A549 (cell line): ENCODE measurements at regions not wholly inside any gene's neighbourhood (a gene's known extent, or its start where the extent isn't known, plus 50 kb on each side); places are given as distances from the start of the nearest gene placed in this dataset.

Experiments used
- ATAC-seq, 2 experiments: fragments of 200-7000 bp in 1 of 2; fragments of >200 bp in 1 of 2; cut with Nextera tagmentation in 1 of 2; cut with Tn5 transposase in 1 of 2; 3 replicates each; pipeline versions ENCODE4 v1.8.0 to v1.9.1; 2018 to 2020; ENCODE audit warnings: mild to moderate bottlenecking in 1 of 2, moderate library complexity in 1 of 2
- CTCF ChIA-PET: fragments of 300-600 bp; sonication (Branson Sonifier 250); formaldehyde crosslinking; extraction: SDS; loops from one replicate; lab custom pipeline; 2021; ENCODE audit warnings: antibody characterized with exemption, inconsistent platforms; lab: Yijun Ruan, JAX
- POLR2A ChIA-PET: fragments of 350-600 bp; formaldehyde crosslinking; extraction: SDS; loops from one replicate; lab custom pipeline; 2021; ENCODE audit warnings: antibody characterized with exemption, inconsistent platforms; lab: Yijun Ruan, JAX
- DNase-seq, 2 experiments: peaks; one replicate each; pipeline versions ENCODE4 v3.0.0 to v3.0.0-alpha.2; 2011 to 2016; ENCODE audit warnings: low read depth in 1 of 2, low spot score in 1 of 2
- FAIRE-seq: peaks from 2 replicates; lab custom pipeline; 2011; peaks lifted over from hg19 to GRCh38; lab: Jason Lieb, UNC
- H3K27ac ChIP-seq, 2 experiments: fragments of >200 bp; sonication (Bioruptor Twin); formaldehyde crosslinking; 3 replicates each; pipeline ENCODE4 v1.5.1; 2016 to 2017
- H3K4me1 ChIP-seq: fragments of >200 bp; sonication (Bioruptor Twin); formaldehyde crosslinking; 3 replicates; pipeline ENCODE4 v1.6.1; 2016
- H3K4me2 ChIP-seq: fragments of >200 bp; sonication (Bioruptor Twin); formaldehyde crosslinking; 3 replicates; pipeline ENCODE4 v1.6.1; 2016
- H3K4me3 ChIP-seq: fragments of >200 bp; sonication (Bioruptor Twin); formaldehyde crosslinking; 3 replicates; pipeline ENCODE4 v1.5.1; 2016
- H3K9me3 ChIP-seq: fragments of >200 bp; sonication (Bioruptor Twin); formaldehyde crosslinking; 3 replicates; pipeline ENCODE4 v1.6.1; 2016
- BHLHE40 ChIP-seq: IDR thresholded peaks from 2 replicates; pipeline ENCODE4 v1.6.1; 2012; ENCODE audit warnings: low read depth, low read length, inconsistent platforms
- CBX2 ChIP-seq: fragments of 200-600 bp; sonication (generic); IDR thresholded peaks from 2 replicates; pipeline ENCODE4 v1.6.1; 2016; ENCODE audit warnings: low read depth, mild to moderate bottlenecking, borderline replicate concordance
- CBX8 ChIP-seq: fragments of 200-600 bp; sonication (generic); IDR thresholded peaks from 2 replicates; pipeline ENCODE4 v1.6.1; 2016
- CEBPB ChIP-seq, 2 experiments: fragments of >200 bp in 1 of 2; sonication (Bioruptor Twin) in 1 of 2; formaldehyde crosslinking in 1 of 2; IDR thresholded peaks; 2 replicates each; pipeline ENCODE4 v1.6.1; 2012 to 2016
- CHD2 ChIP-seq: fragments of 150-350 bp; IDR thresholded peaks from 2 replicates; pipeline ENCODE4 v1.6.1; 2014; ENCODE audit warnings: low read length; ENCODE audit not compliant: partially characterized antibody
- E2F6 ChIP-seq: IDR thresholded peaks from 2 replicates; pipeline ENCODE4 v1.6.1; 2012; ENCODE audit warnings: low read depth, borderline replicate concordance
- EHMT2 ChIP-seq: fragments of 200-600 bp; sonication (generic); IDR thresholded peaks from 2 replicates; pipeline ENCODE4 v1.6.1; 2016; ENCODE audit warnings: antibody characterized with exemption, low read depth, mild to moderate bottlenecking, moderate library complexity
- ELK1 ChIP-seq: fragments of 150-350 bp; IDR thresholded peaks from 2 replicates; pipeline ENCODE4 v1.6.1; 2014; ENCODE audit warnings: low read depth, mild to moderate bottlenecking, low read length
- FOSB ChIP-seq: fragments of 250-450 bp; sonication (Bioruptor Pico); IDR thresholded peaks from 2 replicates; pipeline ENCODE4 v1.5.0; 2020; ENCODE audit warnings: mild to moderate bottlenecking, moderate library complexity
- FOSL2 ChIP-seq, 2 experiments: fragments of 450-650 bp in 1 of 2; fragments of >200 bp in 1 of 2; sonication (Bioruptor Twin) in 1 of 2; formaldehyde crosslinking; IDR thresholded peaks; 2 replicates each; pipeline versions ENCODE4 v1.5.0 to v1.6.1; 2016 to 2020; ENCODE audit warnings: mild to moderate bottlenecking in 1 of 2, moderate library complexity in 1 of 2
- FOXS1 ChIP-seq: fragments of 250-450 bp; sonication (Bioruptor Pico); IDR thresholded peaks from 2 replicates; pipeline ENCODE4 v1.5.0; 2020; ENCODE audit warnings: mild to moderate bottlenecking, moderate library complexity
- HOXA7 ChIP-seq: fragments of 250-450 bp; sonication (Bioruptor Pico); IDR thresholded peaks from 2 replicates; pipeline ENCODE4 v1.5.0; 2020; ENCODE audit warnings: mild to moderate bottlenecking, moderate library complexity
- HOXB5 ChIP-seq: fragments of 250-450 bp; sonication (Bioruptor Pico); IDR thresholded peaks from 2 replicates; pipeline ENCODE4 v1.5.0; 2020; ENCODE audit warnings: mild to moderate bottlenecking, moderate library complexity
- JUNB ChIP-seq: fragments of >200 bp; sonication (Bioruptor Twin); formaldehyde crosslinking; IDR thresholded peaks from 2 replicates; pipeline ENCODE4 v1.6.1; 2016
- KDM1A ChIP-seq: fragments of 200-600 bp; sonication (generic); IDR thresholded peaks from 2 replicates; pipeline ENCODE4 v1.6.1; 2016; ENCODE audit warnings: low read depth, mild to moderate bottlenecking
- KDM5A ChIP-seq: fragments of 200-600 bp; sonication (generic); IDR thresholded peaks from 2 replicates; pipeline ENCODE4 v1.6.1; 2016; ENCODE audit warnings: antibody characterized with exemption, mild to moderate bottlenecking
- MAFK ChIP-seq: fragments of 450-650 bp; IDR thresholded peaks from 2 replicates; pipeline ENCODE4 v1.6.1; 2014; ENCODE audit not compliant: partially characterized antibody
- PBX3 ChIP-seq: IDR thresholded peaks from 2 replicates; pipeline ENCODE4 v1.6.1; 2012
- PHF8 ChIP-seq: fragments of 200-600 bp; sonication (generic); IDR thresholded peaks from 2 replicates; pipeline ENCODE4 v1.6.1; 2016; ENCODE audit warnings: low read depth, mild to moderate bottlenecking, antibody characterized with exemption, moderate library complexity, borderline replicate concordance
- POLR2AphosphoS2 ChIP-seq: conservative IDR thresholded peaks from 2 replicates; pipeline ENCODE4 v1.6.1; 2012; ENCODE audit warnings: low read length, improper control_type of control experiment, inconsistent platforms
- RAD21 ChIP-seq, 2 experiments: fragments of >200 bp in 1 of 2; sonication (Bioruptor Twin) in 1 of 2; formaldehyde crosslinking in 1 of 2; IDR thresholded peaks in 1 of 2; conservative IDR thresholded peaks in 1 of 2; 2 replicates in 1 of 2; 3 replicates in 1 of 2; pipeline ENCODE4 v1.6.1; 2012 to 2018; ENCODE audit warnings: inconsistent platforms in 1 of 2
- RFX5 ChIP-seq: fragments of 450-650 bp; IDR thresholded peaks from 2 replicates; pipeline ENCODE4 v1.7.1; 2014; ENCODE audit warnings: antibody characterized with exemption, mild to moderate bottlenecking, moderate library complexity
- SMC3 ChIP-seq: fragments of >200 bp; sonication (Bioruptor Twin); formaldehyde crosslinking; IDR thresholded peaks from 3 replicates; pipeline ENCODE4 v1.6.1; 2018; ENCODE audit warnings: inconsistent platforms
- TFCP2L1 ChIP-seq: fragments of 250-450 bp; sonication (Bioruptor Pico); IDR thresholded peaks from 2 replicates; pipeline ENCODE4 v1.5.0; 2021; ENCODE audit warnings: mild to moderate bottlenecking
- ZC3H11A ChIP-seq: fragments of 450-650 bp; IDR thresholded peaks from 2 replicates; pipeline ENCODE4 v1.6.1; 2014; ENCODE audit warnings: antibody characterized with exemption, mild to moderate bottlenecking
- ZFP36 ChIP-seq: fragments of 450-650 bp; IDR thresholded peaks from 2 replicates; pipeline ENCODE4 v1.6.1; 2014; ENCODE audit warnings: borderline replicate concordance; ENCODE audit not compliant: partially characterized antibody
- ZSCAN20 ChIP-seq: fragments of 250-450 bp; sonication (Bioruptor Pico); IDR thresholded peaks from 2 replicates; pipeline ENCODE4 v1.8.0; 2022; ENCODE audit warnings: mild to moderate bottlenecking, moderate library complexity
- WGBS: methylation state at CpG from one replicate; pipeline ENCODE4 v1.1.6; 2017; ENCODE audit errors: missing lambda C conversion rate; 5-methylcytosine and 5-hydroxymethylcytosine counted together

DNA sequence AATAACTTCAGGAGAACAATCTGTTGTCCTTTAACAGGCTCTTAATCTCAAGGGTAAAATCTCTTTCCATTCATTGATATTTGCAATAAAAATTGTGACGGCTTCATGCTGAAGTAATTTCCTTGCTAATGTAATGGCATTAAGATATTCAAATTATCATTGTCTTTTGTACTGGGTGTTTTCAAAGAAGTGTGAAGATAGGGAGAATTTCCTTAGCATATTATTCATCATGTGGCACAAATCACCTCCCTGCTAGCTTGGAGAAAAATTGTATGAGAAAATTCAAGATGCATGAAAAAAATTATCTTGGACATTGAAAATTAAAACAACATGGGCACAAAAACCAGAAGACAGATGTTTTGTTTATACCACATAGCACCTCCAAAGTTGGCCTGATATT, 63.6 kb upstream of the ARID2 start:
- TF ChIP-seq PBX3 (no peak), CEBPB (IDR thresholded peaks at IDR 0.05) (no peak), RFX5 (no peak), E2F6 (no peak), FOXS1 (no peak), ZC3H11A (no peak), FOSB (no peak), ELK1 (no peak), RAD21 (conservative IDR thresholded peaks at IDR 0.05 in 1 of 2, IDR thresholded peaks at IDR 0.05 in 1 of 2) (no peak), CBX2 (no peak), CHD2 (no peak), ZFP36 (no peak), EHMT2 (no peak), JUNB (no peak), HOXB5 (CRISPR knock-in tag) (no peak), KDM5A (no peak), FOSL2 (IDR thresholded peaks at IDR 0.05) (no peak), FOSL2 (CRISPR knock-in tag; IDR thresholded peaks at IDR 0.05) (no peak), MAFK (no peak), CBX8 (no peak)
- TF ChIP-seq, all 56 proteins: peak for 0
- CTCF ChIA-PET, result interaction anchor here (0.9 to 1.4 kb wide), 3 partner anchors 9 to 20 kb away, joined by 3 to 4 read pairs (median 3); no protein-coding TSS in a partner anchor

GRCh38 chr12:45666396-45666795, 63.1 kb upstream of the ARID2 start:
- ATAC-seq (no peak), DNase-seq (no peak), FAIRE-seq (no peak)
- TF ChIP-seq FOXS1 (no peak), SMC3 (no peak), CEBPB (IDR thresholded peaks at IDR 0.05) (no peak), TFCP2L1 (CRISPR knock-in tag) (no peak), PHF8 (no peak), POLR2AphosphoS2 (no peak), ZSCAN20 (CRISPR knock-in tag) (no peak), BHLHE40 (no peak), KDM1A (no peak), FOSL2 (IDR thresholded peaks at IDR 0.05) (no peak), FOSL2 (CRISPR knock-in tag; IDR thresholded peaks at IDR 0.05) (no peak), HOXA7 (CRISPR knock-in tag) (no peak)
- no peaks in the 10 kb centered on the region for H3K4me1 ChIP-seq
- POLR2A ChIA-PET, result no interaction called here
- CTCF ChIA-PET, result interaction anchor here (0.9 to 1.1 kb wide), 2 partner anchors 10 to 19 kb away, joined by 3 read pairs; no protein-coding TSS in a partner anchor
- no peak overlapping the region for H3K27ac ChIP-seq
- H3K4me3 ChIP-seq, result no peak overlapping the region
- no peak overlapping the region for H3K4me2 ChIP-seq
- H3K9me3 ChIP-seq, result no peaks in the 10 kb centered on the region; the same call in 2 of the 3 replicates
- 92% methylated on average over 3 of the region's 3 CpGs for WGBS

More for the DNA sequence above, 63.6 kb upstream of the ARID2 start:
- H3K9me3 ChIP-seq, result no peaks in the 10 kb centered on the region
- POLR2A ChIA-PET, result no interaction called here
- H3K4me2 ChIP-seq, result no peak overlapping the region
- H3K27ac ChIP-seq, result no peak overlapping the region
- WGBS, result 81% methylated on average over 1 of the region's 1 CpG
- no peak for FAIRE-seq
- H3K4me3 ChIP-seq, result no peak overlapping the region
- H3K4me1 ChIP-seq, result no peaks in the 10 kb centered on the region
- DNase-seq, result no peak
- ATAC-seq, result no peak
